GM21360 (cell line): ENCODE measurements at regions not wholly inside any gene's neighbourhood (a gene's known extent, or its start where the extent isn't known, plus 50 kb on each side); places are given as distances from the start of the nearest gene placed in this dataset.

ENCODE experiments used
- ATAC-seq: cut with Tn5 transposase; IDR thresholded peaks from one replicate; pipeline ENCODE4 v1.9.1; 2021; ENCODE audit warnings: mild to moderate bottlenecking, moderate library complexity; ENCODE audit not compliant: unreplicated experiment

DNA sequence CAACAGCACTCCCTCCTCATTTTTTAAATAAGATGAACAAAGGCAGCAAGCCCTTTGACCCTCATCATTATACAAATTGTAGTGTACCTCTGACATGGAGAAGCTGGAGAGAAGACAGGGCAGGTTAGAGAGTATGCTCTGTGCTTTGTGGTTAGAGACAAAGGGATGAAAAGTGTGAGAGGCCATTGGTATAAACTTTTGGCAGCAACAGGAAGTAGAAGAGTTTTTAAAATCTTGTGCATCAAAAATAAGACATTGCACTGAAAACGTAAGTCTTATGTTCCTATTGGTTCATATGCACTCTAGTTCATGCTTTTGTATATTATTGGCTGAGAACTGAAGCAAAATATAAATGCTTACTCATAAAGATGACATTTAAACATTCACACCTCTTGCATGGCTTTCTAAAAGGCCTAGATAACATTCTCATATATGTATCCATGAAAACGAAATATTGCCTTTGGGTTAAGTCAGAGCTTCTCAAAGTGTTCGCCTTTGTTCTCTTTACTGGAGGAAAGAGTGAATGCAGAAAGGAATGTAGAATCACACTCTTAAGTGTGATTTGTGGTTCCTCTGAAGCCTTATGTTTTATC, 158.0 kb downstream of the PALM2AKAP2 start:
- no peak for ATAC-seq

GRCh38 chr9:109939698-109940342, 159.8 kb downstream of the PALM2AKAP2 start:
- no peak for ATAC-seq

DNA sequence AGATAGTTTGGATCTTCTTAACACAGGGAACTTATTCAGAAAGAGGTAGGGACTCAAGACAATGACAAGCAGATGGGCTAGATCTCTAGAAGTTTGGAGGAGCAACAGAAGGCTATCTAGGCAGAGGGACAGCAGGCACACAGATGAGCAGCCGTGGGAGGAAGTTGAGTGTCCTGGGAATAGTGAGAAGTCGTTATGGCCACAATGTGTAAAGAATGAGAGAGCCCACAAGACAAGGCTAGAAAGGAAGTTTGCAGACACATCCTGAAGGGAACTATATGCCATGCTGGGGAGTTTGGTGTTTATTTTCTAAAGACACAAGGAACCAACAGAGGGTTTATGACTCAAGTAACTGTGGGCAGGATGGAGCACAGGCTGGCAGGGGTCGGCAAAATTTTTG, 160.6 kb downstream of the PALM2AKAP2 start:
- ATAC-seq = no peak

DNA sequence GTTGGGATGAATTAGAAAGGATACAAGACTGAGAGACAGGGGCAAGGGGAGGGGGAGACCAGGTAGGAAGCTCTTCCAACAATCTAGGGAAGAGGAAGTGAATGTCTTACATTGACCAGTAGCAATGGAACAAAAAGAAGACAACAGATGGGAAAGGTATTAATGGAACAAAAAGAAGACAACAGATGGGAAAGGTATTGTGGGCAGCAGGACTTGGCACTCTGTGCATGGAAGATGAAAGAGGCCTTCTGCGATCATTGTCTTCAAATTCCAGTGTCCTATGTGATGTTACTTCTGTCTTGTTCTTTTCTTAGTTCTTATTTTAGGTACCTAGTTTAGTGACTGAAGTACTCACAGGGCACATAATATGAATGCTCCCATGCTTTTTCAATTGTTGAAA, 161.8 kb downstream of the PALM2AKAP2 start:
- ATAC-seq = no peak

GRCh38 chr9:109945573-109945972, 165.6 kb downstream of the PALM2AKAP2 start:
- no peak for ATAC-seq

GRCh38 chr9:109948453-109948852, 168.5 kb downstream of the PALM2AKAP2 start:
- ATAC-seq = no peak

GRCh38 chr9:109950710-109951443, 170.9 kb downstream of the PALM2AKAP2 start:
- peak; percentile 76 for ATAC-seq

GRCh38 chr9:109953300-109953699, 173.3 kb downstream of the PALM2AKAP2 start:
- ATAC-seq = no peak

DNA sequence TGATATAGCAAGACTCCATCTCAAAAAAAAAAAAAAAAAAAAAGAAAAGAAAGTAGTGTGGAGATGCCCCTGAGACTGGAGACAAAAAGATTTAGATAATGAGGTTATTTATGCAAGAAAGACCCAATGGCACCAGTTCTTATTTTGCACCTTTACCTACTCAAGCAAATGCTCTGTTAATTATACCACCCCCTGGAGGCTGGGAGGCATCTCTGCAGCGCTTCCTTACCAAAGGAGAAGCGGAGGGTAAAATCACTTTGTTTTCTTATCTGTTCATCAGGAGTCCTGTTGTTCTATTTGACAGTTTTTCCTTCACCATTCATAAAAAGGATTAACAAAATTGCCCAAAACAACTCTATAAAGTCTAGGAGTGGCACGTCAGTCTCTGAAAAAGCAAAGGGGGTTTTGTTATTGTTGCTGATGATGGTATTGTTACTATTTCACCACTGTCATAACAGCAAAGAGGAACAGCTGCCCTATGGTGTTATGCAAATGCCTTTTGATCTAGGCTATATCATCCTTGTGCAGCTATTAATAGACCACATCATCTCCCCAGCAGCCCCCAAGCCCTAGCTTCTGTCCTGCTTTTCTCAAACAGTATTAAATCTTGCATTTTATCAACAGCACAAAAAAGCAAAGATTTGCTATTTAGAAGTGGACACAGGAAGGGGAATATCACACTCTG, 174.0 kb downstream of the PALM2AKAP2 start:
- ATAC-seq = no peak

DNA sequence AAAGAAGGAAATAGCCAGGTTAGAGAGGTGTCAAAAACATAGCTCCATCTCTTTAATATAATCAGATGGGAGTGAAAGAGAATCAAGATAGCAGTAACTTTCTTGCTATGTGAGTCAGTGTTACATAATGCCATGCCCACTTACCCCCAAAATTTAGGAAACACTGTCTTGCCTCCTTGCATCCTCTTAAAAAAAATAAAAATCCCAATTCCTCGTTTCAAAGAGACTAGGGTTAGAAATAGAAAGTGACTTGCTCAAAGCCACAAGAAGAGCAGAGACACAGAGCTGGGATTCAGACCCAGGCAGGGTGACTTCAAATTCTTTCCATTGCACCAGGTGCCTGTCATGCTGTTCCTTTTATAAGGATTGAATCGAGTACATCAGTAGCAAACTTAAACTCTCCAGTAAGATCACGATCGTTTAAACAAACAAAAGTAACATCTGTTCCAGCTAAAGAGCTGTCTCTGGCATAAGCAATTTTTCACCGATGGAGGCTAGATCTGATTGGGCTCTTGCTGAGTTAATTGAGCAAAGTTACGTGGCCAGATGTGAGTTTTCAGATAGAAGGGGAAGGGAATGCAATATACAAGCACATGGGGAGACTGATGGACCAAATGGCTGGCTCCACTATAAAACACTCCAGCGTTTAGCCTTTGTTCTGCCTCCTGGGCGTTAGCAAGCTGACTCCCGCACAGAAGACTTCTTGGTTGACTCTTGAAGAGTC, 176.9 kb downstream of the PALM2AKAP2 start:
- no peak for ATAC-seq

- ATAC-seq = no peak
These were observed 179.7 kb downstream of the PALM2AKAP2 start for GRCh38 chr9:109959679-109960078.

GRCh38 chr9:109961626-109962025, 181.6 kb downstream of the PALM2AKAP2 start:
- no peak for ATAC-seq

GRCh38 chr9:109962215-109962614, 182.2 kb downstream of the PALM2AKAP2 start:
- no peak for ATAC-seq

- ATAC-seq = no peak
These were observed 183.1 kb downstream of the PALM2AKAP2 start for GRCh38 chr9:109963079-109963478.

GRCh38 chr9:109966643-109967368, 186.8 kb downstream of the PALM2AKAP2 start:
- ATAC-seq = no peak

DNA sequence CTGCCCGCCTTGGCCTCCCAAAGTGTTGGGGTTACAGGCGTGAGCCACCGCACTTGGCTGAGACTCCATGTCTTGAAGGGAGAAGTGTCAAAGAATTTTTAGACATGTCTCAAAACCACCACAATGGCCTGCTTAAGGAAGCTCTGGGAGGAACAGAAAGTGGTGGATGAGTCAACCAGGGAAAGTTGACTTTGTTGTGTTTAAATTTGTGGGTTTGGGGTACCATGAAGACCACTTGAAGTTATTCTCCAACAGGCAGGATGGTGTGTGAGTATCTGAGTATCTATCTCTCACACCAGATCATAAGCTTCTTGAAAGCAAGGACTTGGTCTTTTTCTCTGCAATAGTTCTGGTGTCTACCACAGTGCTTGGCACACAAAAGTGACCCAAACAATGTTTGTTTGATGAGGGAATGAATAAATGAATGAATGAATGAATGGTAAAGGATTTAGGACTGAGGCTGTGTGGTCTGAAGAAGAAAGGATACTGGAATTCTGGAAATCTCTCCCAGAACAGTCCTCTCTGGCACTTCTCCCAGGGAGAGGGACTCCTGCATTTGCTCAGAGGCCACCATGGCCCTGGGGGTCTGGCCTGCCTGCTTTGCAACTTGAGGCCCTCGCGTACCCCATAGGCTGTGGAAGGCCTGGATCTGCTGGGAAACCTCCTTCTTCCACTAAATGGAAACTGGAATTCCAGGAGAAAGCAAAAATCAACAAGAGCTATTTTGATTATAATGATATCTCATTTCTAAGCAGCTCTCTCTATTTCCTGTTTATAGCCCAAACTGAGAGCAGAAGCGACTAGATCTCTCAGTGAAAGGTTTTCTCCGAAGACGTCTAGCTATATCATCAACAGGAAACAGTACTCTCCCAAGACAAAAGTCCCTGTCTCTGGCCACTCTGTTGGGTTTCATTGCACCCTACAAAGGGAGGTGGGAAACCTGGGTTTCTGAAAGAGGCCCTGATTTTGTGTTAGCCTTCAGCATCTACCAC, 187.9 kb downstream of the PALM2AKAP2 start:
- peak; percentile 33 for ATAC-seq

DNA sequence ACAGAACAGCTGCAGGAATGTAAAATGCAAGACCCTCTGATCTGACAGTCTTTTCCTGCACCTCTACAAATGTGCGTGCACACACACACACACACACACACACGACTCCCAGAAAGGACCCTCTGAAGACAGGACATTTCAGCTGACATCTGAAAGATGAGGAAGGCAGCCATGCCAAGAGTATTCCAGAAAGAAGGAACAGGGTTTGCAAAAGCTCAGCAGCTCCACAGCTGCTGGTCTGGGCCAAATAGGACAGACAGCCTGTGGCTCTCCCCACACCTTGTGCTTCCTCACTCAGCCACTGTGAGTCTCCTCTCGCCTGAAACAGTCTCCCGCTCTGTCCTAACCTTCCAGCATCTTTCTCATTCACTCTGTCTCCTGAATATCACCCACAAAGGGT, 189.0 kb downstream of the PALM2AKAP2 start:
- no peak for ATAC-seq

GRCh38 chr9:109969573-109970237, 189.7 kb downstream of the PALM2AKAP2 start:
- ATAC-seq = no peak

GRCh38 chr9:109971226-109971625, 191.2 kb downstream of the PALM2AKAP2 start:
- ATAC-seq = no peak
